HCT116 (cell line): ENCODE measurements at regions not wholly inside any gene's neighbourhood (a gene's known extent, or its start where the extent isn't known, plus 50 kb on each side); places are given as distances from the start of the nearest gene placed in this dataset.

Source experiments
- ATAC-seq: fragments of 200-7000 bp; cut with Tn5 transposase; 2 replicates; pipeline ENCODE4 v1.9.1; 2020; ENCODE audit warnings: mild to moderate bottlenecking, moderate library complexity
- BruUV-seq: library from RNA; stranded (reverse); fragments of 400-500 nt; replicated peaks from 2 replicates; lab custom pipeline; 2021; lab: Mats Ljungman, UMichigan
- CTCF ChIA-PET: fragments of 300-600 bp; sonication (Branson Sonifier 250); formaldehyde crosslinking; loops from one replicate; lab custom pipeline; 2021; ENCODE audit warnings: antibody characterized with exemption; lab: Charles Lee
- POLR2A ChIA-PET: fragments of 300-600, 350-600 bp; sonication (Branson Sonifier 250); formaldehyde crosslinking; loops from one replicate; lab custom pipeline; 2021; ENCODE audit warnings: antibody characterized with exemption; lab: Charles Lee
- RAD21 ChIA-PET, 2 experiments: fragments of 300-600 bp; sonication (Branson Sonifier 250); formaldehyde crosslinking; loops; one replicate each; lab custom pipeline; 2023; ENCODE audit warnings: low total read pairs in 2 of 2; ENCODE audit not compliant: uncharacterized antibody in 2 of 2, unreplicated experiment in 2 of 2, low non-redundant PET in 1 of 2; lab: Charles Lee
- DNase-seq: peaks from one replicate; pipeline ENCODE4 v3.0.0-alpha.2; 2010; ENCODE audit warnings: low read depth, low spot score
- H2AFZ ChIP-seq: fragments of 200-600 bp; shearing (Covaris generic), sonication (generic); 2 replicates; pipeline ENCODE4 v1.6.1; 2017; ENCODE audit warnings: low read depth, mixed run types, mixed read lengths, antibody characterized with exemption, low read length; ENCODE audit not compliant: poor library complexity, severe bottlenecking
- H3K27ac ChIP-seq: 2 replicates; pipeline ENCODE4 v1.5.1; 2012; ENCODE audit warnings: low read depth, low read length
- H3K27me3 ChIP-seq: fragments of 200-600 bp; sonication (generic); 2 replicates; pipeline ENCODE4 v1.6.1; 2016; ENCODE audit warnings: mixed run types, low read length, mixed read lengths; ENCODE audit not compliant: insufficient read depth
- H3K36me3 ChIP-seq, 2 experiments: fragments of 200-500 bp in 1 of 2; fragments of 200-600 bp in 1 of 2; sonication (Bioruptor generic) in 1 of 2; sonication (generic) in 1 of 2; 2 replicates each; pipeline versions ENCODE4 v1.5.1 to v1.6.1; 2014 to 2016; ENCODE audit warnings: low read length in 2 of 2, inconsistent platforms in 1 of 2, mixed read lengths in 1 of 2, mixed run types in 1 of 2; ENCODE audit not compliant: insufficient read depth in 2 of 2, control insufficient read depth in 1 of 2
- H3K4me1 ChIP-seq, 2 experiments: fragments of 200-600 bp in 1 of 2; sonication (generic) in 1 of 2; 2 replicates each; pipeline versions ENCODE4 v1.5.1 to v1.6.1; 2012 to 2017; ENCODE audit warnings: low read length in 2 of 2, inconsistent platforms in 1 of 2, mild to moderate bottlenecking in 1 of 2, mixed read lengths in 1 of 2, mixed run types in 1 of 2, moderate library complexity in 1 of 2; ENCODE audit not compliant: insufficient read depth in 2 of 2, control insufficient read depth in 1 of 2
- H3K4me2 ChIP-seq: fragments of 200-600 bp; sonication (generic); 2 replicates; pipeline ENCODE4 v1.6.1; 2017; ENCODE audit warnings: mixed run types, low read length, mixed read lengths
- H3K4me3 ChIP-seq, 2 experiments: fragments of 200-600 bp in 1 of 2; sonication (generic) in 1 of 2; replicated peaks in 1 of 2; 2 replicates each; pipeline ENCODE4 v1.5.1; 2011 to 2016; ENCODE audit warnings: low read length in 2 of 2, control low read depth in 1 of 2, low read depth in 1 of 2, mild to moderate bottlenecking in 1 of 2, mixed read lengths in 1 of 2, mixed run types in 1 of 2
- H3K79me2 ChIP-seq: fragments of 200-600 bp; sonication (generic); 2 replicates; pipeline ENCODE4 v1.6.1; 2017; ENCODE audit warnings: mild to moderate bottlenecking, mixed run types, low read length, moderate library complexity, mixed read lengths; ENCODE audit not compliant: insufficient read depth
- H3K9ac ChIP-seq: fragments of 200-600 bp; sonication (generic); 2 replicates; pipeline ENCODE4 v1.6.1; 2016; ENCODE audit warnings: low read length, mixed read lengths
- H3K9me2 ChIP-seq: fragments of 200-600 bp; sonication (generic), shearing (Covaris generic); 2 replicates; pipeline ENCODE4 v1.6.1; 2017; ENCODE audit warnings: mixed run types, mild to moderate bottlenecking, moderate library complexity; ENCODE audit not compliant: insufficient read depth
- H3K9me3 ChIP-seq, 2 experiments: fragments of 200-500 bp in 1 of 2; fragments of 200-600 bp in 1 of 2; sonication (Bioruptor generic) in 1 of 2; sonication (generic) in 1 of 2; 2 replicates each; pipeline ENCODE4 v1.6.1; 2014 to 2017; ENCODE audit warnings: low read length in 2 of 2, mixed read lengths in 2 of 2, inconsistent platforms in 1 of 2, low read depth in 1 of 2, mild to moderate bottlenecking in 1 of 2, mixed run types in 1 of 2, moderate library complexity in 1 of 2; ENCODE audit not compliant: control insufficient read depth in 1 of 2, insufficient read depth in 1 of 2
- H4K20me1 ChIP-seq: fragments of 200-600 bp; sonication (generic), shearing (Covaris generic); 2 replicates; pipeline ENCODE4 v1.6.1; 2017; ENCODE audit warnings: mixed run types, mild to moderate bottlenecking, moderate library complexity; ENCODE audit not compliant: insufficient read depth
- ATF3 ChIP-seq: IDR thresholded peaks from 2 replicates; pipeline ENCODE4 v1.6.1; 2012
- CBX3 ChIP-seq: IDR thresholded peaks from 2 replicates; pipeline ENCODE4 v1.6.1; 2012; ENCODE audit warnings: low read depth
- CTCF ChIP-seq, 3 experiments: fragments of 200-600 bp in 1 of 3; sonication (generic) in 1 of 3; IDR thresholded peaks in 2 of 3; conservative IDR thresholded peaks in 1 of 3; 2 replicates each; pipeline ENCODE4 v1.5.1; 2012 to 2017; ENCODE audit warnings: low read depth in 2 of 3, low read length in 2 of 3, antibody characterized with exemption in 1 of 3, borderline replicate concordance in 1 of 3, control low read depth in 1 of 3, mild to moderate bottlenecking in 1 of 3, mixed read lengths in 1 of 3, mixed run types in 1 of 3, moderate library complexity in 1 of 3; ENCODE audit not compliant: insufficient read depth in 1 of 3
- EGR1 ChIP-seq: IDR thresholded peaks from 2 replicates; pipeline ENCODE4 v1.6.1; 2012; ENCODE audit warnings: low read depth
- ELF1 ChIP-seq: IDR thresholded peaks from 2 replicates; pipeline ENCODE4 v1.6.1; 2012; ENCODE audit warnings: low read depth, borderline replicate concordance
- EZH2 ChIP-seq: fragments of 200-600 bp; sonication (generic); IDR thresholded peaks from 2 replicates; pipeline ENCODE4 v1.6.1; 2017; ENCODE audit warnings: antibody characterized with exemption, mixed run types
- EZH2phosphoT487 ChIP-seq: fragments of 200-600 bp; IDR thresholded peaks from 2 replicates; pipeline ENCODE4 v1.6.1; 2018; ENCODE audit warnings: antibody characterized with exemption, borderline replicate concordance
- JUND ChIP-seq: IDR thresholded peaks from 2 replicates; pipeline ENCODE4 v1.6.1; 2012
- MAX ChIP-seq: IDR thresholded peaks from 2 replicates; pipeline ENCODE4 v1.6.1; 2012
- POLR2A ChIP-seq: IDR thresholded peaks from 2 replicates; pipeline ENCODE4 v1.7.0; 2011; ENCODE audit warnings: borderline replicate concordance; ENCODE audit not compliant: insufficient read depth, insufficient read length; ENCODE audit errors: extremely low read depth
- POLR2AphosphoS5 ChIP-seq: IDR thresholded peaks from 2 replicates; pipeline ENCODE4 v1.6.1; 2011; ENCODE audit warnings: mild to moderate bottlenecking, low read depth, low read length, moderate library complexity
- RAD21 ChIP-seq: IDR thresholded peaks from 2 replicates; pipeline ENCODE4 v1.6.1; 2012; ENCODE audit warnings: low read depth, mild to moderate bottlenecking
- REST ChIP-seq: IDR thresholded peaks from 2 replicates; pipeline ENCODE4 v1.6.1; 2012; ENCODE audit warnings: low read depth
- SIN3A ChIP-seq: IDR thresholded peaks from 2 replicates; pipeline ENCODE4 v1.6.1; 2012; ENCODE audit warnings: low read depth
- SP1 ChIP-seq: IDR thresholded peaks from 2 replicates; pipeline ENCODE4 v1.6.1; 2012; ENCODE audit warnings: low read depth
- SRF ChIP-seq: IDR thresholded peaks from 2 replicates; pipeline ENCODE4 v1.6.1; 2012; ENCODE audit warnings: low read depth
- TCF7L2 ChIP-seq: IDR thresholded peaks from 2 replicates; pipeline ENCODE4 v1.7.0; 2011; ENCODE audit warnings: borderline replicate concordance, inconsistent platforms; ENCODE audit not compliant: insufficient read depth, insufficient read length; ENCODE audit errors: extremely low read depth
- YY1 ChIP-seq: IDR thresholded peaks from 2 replicates; pipeline ENCODE4 v1.6.1; 2011; ENCODE audit warnings: low read length, low read depth, moderate library complexity, mild to moderate bottlenecking; ENCODE audit not compliant: insufficient replicate concordance; ENCODE audit errors: extremely low read depth
- ZNF274 ChIP-seq: fragments of 200-500 bp; sonication (Bioruptor generic); IDR thresholded peaks from 2 replicates; pipeline ENCODE4 v1.6.1; 2014; ENCODE audit warnings: mild to moderate bottlenecking, low read depth, low read length, inconsistent platforms
- intact Hi-C: fragments of 100-400 bp; cut with micrococcal nuclease; formaldehyde crosslinking; loops from 2 replicates; pipeline ENCODE4 v1.10.0; 2022

GRCh38 chr2:18861951-18862350 lies 272.6 kb upstream of the NT5C1B start (continued):
- no peak for TF ChIP-seq REST
- no peak for TF ChIP-seq SP1
- no peak for TF ChIP-seq EGR1
- TF ChIP-seq MAX, result no peak
- TF ChIP-seq TCF7L2, result no peak

GRCh38 chr2:18860179-18860578 lies 270.8 kb upstream of the NT5C1B start:
- H3K9me3 ChIP-seq, result no peaks in the 10 kb centered on the region
- no peak overlapping the region for H3K4me2 ChIP-seq
- intact Hi-C loops, result no loop called here
- H3K36me3 ChIP-seq, result no peaks in the 10 kb centered on the region
- H3K9ac ChIP-seq, result no peak overlapping the region
- no peaks in the 10 kb centered on the region for H3K79me2 ChIP-seq
- BruUV-seq, result no TSS peak
- H4K20me1 ChIP-seq, result no peaks in the 10 kb centered on the region
- no peaks in the 10 kb centered on the region for H3K4me1 ChIP-seq
- no peak for DNase-seq
- ChIA-PET RAD21 (no interaction called here), POLR2A (no interaction called here), CTCF (no interaction called here)
- H3K27ac ChIP-seq, result no peak overlapping the region
- no peaks in the 10 kb centered on the region for H3K9me2 ChIP-seq
- no peak for ATAC-seq
- H3K27me3 ChIP-seq, result no peaks in the 10 kb centered on the region
- H2AFZ ChIP-seq, result no peak overlapping the region
- no peak overlapping the region for H3K4me3 ChIP-seq
- TF ChIP-seq JUND, result no peak
- no peak for TF ChIP-seq TCF7L2
- TF ChIP-seq SRF, result no peak
- TF ChIP-seq POLR2AphosphoS5, result no peak
- TF ChIP-seq SP1, result no peak
- TF ChIP-seq SIN3A, result no peak
- no peak for TF ChIP-seq POLR2A
- no peak for TF ChIP-seq RAD21
- TF ChIP-seq ELF1, result no peak
- no peak for TF ChIP-seq ATF3
- no peak for TF ChIP-seq EZH2
- no peak for TF ChIP-seq ZNF274
- no peak for TF ChIP-seq EZH2phosphoT487
- no peak for TF ChIP-seq CBX3
- TF ChIP-seq YY1, result no peak
- TF ChIP-seq CTCF (IDR thresholded peaks at IDR 0.05 in 2 of 3, conservative IDR thresholded peaks at IDR 0.05 in 1 of 3; ENCODE audit: borderline replicate concordance in 1 of 3, insufficient read depth in 1 of 3, low read depth in 2 of 3, low read length in 2 of 3), result no peak
